SK-MEL-5 (cell line): ENCODE measurements at regions not wholly inside any gene's neighbourhood (a gene's known extent, or its start where the extent isn't known, plus 50 kb on each side); places are given as distances from the start of the nearest gene placed in this dataset.

Experiments
- DNase-seq: peaks from one replicate; pipeline ENCODE4 v3.0.0-alpha.2; 2016; ENCODE audit warnings: low read depth, low spot score
- in situ Hi-C: cut with HindIII; loops from 2 replicates; pipeline ENCODE4 v1.10.0; 2016; ENCODE audit warnings: low sequenced_read_pairs, high pct_unique_total_duplicates, low pct_unique_long_range_greater_than_20kb

DNA sequence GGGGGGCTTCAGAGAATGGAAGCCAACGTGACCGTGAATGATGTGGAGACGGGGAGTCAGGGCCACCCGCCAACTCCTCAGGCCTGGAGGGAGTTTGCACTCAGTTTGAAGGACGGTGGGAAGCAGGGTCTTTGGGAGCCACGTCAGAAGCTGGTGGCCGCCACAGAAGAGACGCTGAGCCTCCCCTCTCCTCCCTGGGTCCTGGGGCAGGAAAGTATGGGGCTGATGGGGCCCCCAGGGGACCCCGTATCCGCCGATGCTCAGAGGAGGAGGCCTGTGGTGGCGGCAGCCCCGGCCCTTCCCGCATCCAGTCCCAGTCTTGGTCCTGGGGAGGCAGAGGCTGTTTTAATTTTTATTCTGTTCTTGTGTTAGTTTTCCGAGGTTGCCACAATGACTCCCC is 188.6 kb upstream of the C1orf174 start:
- no peak for DNase-seq
- in situ Hi-C loops: no loop called here

DNA sequence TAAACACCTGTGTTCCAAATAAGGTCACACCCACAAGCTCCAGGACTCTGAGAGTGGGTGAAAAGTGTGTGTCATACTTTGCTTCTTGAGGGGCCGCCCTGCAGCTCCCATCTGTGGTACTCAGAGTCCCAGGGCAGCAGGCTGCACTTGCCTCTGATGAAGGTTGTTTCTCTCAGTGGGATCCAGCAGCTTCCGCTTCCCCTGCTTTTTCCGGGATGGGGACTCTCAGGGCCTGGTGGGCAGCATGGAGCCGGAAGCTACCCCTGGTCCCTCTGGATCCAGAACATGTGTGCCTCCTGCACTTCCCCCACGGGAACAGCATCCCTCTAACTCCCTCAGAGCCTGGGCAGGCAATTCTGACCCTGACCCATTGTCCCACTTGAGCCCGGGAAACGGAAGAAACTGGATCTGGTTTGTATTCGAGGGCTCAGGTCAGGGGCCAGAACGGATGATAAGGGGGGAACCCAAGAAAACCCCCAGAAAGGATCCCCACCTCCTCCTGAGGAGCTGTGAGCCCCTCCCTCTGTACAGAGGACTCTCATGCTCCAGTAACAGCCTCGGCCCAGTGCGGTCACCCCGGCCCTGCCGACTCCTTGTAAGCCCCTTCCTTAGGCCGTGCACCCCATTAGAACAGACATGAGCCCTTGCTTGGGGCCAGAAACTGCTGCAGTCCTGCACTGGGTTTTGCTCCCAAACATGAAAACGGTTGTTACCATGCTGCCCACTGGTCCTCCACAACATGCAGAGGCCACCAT is 189.5 kb upstream of the C1orf174 start:
- in situ Hi-C loops: no loop called here
- DNase-seq: no peak

DNA sequence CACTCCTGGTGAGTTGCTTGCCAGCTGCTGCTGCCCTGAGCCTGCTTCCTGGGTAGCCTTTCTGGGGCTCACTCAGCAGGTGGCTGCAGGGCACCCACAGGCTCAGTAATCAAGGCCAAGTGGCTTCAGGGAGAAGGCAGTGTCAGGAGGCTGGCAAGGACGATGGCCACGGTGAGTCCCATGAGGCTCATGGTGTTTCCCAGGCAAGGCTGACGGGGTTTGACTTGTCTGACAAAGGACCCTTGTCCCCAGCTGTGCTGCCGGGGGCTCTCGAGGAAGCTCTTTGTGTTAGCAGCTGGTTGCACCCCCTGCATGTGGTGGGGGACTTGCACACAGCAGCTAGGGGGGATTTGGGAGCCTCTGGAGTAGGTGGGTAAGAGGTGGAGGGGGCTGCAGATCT is 190.5 kb upstream of the C1orf174 start:
- DNase-seq: no peak
- in situ Hi-C loops: no loop called here

DNA sequence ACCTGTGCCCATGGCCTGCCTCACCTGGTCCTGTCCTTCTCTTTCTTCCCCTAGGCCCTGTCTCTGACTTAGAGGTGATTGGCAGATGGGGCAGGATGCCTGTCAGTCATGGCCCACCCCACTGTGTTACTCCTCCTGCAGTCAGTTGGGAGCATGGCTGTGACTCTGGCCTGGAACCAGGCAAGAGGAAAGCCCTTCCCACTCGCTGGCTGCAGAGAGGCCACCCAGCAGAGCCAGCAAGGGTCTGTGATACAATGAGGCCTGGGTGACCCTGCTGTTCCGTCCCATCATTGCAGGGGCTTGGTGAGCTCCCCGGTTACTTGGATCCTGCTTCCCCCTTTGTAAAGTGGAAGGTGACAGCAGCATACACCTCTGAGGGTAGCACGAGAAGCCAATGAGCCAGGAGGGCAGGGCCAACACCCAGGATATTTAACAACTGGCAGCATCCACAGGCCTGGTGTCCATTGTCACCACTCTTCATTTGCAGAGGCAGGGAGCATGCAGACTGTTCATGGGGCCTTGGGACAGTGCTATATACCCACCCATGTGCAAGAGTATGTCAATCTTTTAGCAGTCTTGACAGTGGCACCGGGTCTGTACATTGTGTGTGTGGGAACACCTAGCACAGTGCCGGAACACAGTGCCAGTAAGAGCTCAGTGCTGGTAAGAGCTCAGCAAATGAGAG is 191.0 kb upstream of the C1orf174 start:
- no peak for DNase-seq
- in situ Hi-C loops: no loop called here

DNA sequence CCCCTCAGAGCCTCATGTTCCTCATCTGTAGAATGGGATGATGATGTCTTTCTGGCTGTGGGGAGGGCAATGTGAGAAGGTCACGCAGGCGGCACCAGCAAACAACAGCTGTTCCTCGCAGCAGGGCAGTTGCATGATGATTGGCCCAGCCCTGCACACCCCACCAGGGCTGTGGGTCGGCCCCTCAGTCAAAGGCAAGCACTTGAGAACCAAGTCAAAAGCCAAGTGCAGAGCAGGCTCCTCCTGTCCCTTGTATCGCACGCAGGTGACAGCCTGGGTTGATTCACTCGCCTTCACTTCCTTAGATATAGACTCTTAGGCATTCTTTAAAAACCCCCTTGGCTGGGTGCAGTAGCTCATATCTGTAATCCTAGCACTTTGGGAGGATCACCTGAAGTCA is 191.9 kb upstream of the C1orf174 start:
- in situ Hi-C loops: no loop called here
- no peak for DNase-seq

DNA sequence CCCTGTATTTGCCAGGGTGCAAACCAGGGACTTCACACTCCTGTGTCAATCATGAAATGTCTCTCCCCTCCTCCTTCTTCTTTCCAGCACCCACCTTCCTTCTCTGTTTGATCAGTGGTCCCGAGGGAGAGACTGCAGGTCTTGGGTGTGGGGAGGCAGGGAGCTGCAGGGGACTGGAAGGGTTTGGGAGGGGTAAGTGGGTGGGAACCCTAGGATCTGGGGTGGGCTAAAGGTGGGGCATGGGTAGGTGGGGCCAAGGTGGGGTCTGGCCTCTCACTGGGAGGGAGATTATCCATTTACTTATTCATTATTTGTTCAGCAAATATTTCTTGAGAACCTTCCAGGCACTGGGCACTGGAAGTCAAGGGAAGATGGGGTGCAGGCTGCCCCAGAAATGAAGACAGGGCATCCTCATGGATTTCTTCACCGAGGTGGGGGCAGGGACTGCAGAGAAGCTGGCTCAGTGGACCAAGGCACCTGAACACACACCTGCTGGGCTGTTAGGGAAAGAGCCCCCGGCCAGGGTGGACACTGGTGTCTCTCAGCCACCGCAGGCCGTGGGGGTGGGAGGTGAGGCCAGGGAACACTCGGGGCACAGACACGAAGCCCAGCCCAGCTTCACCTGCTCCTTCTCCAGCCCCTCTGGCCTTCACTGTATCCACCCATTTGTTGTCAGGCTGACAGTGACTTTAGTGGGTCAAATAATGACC is 193.9 kb upstream of the C1orf174 start:
- no peak for DNase-seq
- in situ Hi-C loops: no loop called here

DNA sequence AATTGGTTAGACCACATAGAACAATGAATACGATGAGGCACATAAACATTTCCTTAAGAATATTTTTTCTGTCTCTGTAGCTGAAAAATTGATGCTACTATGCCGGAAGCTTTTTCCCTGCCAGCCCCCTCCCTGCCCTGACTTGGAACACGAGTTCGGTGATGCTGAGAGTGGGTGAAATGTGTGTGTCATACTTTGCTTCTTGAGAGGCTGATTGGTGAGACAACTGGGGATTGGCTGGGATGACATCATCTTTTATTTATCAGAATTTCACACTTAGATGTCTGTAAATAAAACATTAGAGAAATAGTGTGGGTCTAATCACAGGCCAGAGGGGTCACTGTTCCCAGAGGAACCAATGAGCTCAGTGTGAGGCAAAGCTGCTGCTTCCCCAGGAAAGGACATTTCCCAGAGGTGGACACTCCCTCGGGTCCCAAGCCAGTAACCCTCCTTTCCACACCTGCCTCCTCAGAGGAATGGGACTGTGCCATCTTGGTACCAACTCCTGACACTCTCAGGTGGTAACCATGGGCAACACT is 195.4 kb upstream of the C1orf174 start:
- DNase-seq: no peak
- in situ Hi-C loops: no loop called here

DNA sequence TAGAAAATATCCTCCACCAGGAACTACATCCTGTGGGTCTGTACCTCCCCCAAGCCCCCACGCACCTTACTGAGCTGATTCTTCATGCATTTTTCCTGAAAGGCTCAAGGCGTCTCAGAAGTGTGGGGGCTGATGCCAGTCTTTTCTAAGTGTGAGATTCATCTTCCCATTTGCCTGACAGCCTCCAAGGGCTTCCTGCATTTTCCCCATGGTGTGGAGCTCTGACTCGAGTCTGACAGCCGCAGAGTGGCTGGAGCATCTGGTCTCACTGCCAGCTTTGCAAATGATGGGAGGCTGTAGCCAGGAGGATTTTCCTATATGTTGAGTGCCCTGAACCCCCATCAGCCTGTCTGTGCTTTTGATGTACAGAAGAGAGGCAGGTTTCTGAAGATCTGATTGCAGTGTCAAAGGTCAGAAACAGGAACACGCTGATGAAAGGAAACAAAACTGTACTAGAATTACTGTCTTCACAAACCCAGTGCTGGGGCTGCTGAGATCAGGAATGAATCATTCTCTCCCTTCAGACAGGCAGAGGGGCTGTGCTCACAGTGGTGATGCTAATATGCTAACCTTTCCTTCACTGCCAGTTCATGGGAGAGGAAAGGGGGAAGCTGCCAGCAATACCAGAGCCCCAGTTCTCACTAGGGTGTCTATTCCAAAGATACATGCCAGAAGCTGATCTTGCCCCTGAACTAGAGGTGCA is 201.5 kb upstream of the C1orf174 start:
- in situ Hi-C loops: no loop called here
- no peak for DNase-seq

DNA sequence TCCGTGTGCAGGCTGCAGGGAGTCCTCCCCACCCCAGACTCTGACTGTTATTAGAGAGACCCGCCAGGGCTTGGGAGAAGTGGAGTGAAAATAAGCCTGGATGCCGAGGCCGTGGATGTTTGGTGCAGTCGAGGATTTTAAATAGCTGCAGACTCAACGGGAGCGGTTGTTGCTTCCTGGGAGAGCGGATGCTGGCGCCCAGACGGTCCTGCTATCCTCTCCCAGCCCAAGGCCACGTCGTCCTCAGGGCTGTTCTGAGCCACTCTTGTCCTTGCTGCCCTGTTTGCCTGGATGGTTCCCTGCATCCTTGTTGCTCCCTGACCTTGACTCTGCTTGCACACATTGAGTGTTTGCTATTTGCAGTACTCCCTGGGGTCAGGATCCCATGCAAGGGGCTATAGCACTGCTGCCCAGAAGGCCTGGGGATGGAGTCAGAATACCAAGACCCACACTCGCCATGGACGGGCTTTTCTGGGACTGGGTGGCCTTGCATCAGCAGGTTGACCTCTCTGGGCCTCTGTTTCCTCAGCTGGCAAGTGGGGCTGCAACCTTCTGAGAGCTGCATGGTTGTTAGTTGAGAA is 205.3 kb upstream of the C1orf174 start:
- DNase-seq: no peak
- in situ Hi-C loops: no loop called here

DNA sequence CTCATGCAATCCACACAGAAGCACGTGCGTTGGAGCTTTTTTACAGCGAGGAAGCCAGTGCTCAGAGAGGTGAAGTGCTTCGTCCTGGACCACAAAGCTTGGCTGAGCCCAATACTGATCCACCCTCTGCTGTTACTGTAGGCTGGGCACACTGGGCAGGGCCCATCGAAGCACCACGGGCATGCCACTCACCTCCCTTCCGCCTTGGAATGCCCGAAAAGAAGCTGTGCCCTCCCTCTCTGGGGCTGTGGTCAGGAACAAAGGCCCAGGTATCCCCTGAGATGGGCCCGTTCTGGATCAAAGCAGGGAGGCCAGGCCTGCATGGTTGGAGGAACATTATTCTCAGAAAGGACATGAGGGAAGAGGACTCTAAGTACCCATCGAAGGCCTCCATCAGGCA is 206.7 kb upstream of the C1orf174 start:
- DNase-seq: no peak
- in situ Hi-C loops: no loop called here

DNA sequence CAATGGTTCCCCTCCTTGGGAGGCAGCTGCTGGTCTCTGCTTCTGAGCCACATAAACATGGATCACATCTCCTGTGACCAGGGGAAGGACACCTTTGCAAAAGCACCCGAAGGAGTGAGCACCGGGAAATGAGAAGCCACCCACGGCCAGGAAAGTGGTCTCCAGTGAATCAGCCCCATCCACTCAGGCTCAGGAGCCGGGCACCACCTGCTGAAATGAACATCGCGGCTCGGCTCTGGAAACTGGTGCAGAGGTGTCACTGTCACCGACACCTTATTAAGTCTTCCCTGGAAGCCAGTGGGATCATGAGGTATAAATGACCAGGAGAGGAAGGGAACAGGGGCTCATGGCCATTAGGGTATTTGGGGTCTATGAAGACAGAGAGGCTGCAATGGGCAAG is 207.2 kb upstream of the C1orf174 start:
- no peak for DNase-seq

DNA sequence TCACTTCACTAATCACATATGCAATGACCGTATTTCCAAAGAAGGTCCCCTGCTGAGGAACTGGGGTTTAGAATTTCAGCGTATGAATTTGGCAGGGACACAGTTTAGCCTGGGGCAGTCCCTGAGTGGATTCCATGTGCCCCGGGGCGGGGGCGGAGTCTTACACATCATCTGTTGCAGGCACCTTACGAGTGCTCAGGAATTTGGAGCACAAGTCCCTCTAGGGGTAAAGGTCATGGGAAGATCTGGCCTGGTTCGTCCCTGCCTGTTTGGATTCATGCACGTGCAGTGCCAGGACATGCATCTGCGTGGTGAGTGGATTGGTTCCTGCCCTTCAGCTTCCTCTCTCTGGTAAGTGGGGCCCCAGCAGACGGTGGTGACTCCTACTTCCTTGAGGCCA is 208.3 kb upstream of the C1orf174 start:
- DNase-seq: no peak
- in situ Hi-C loops: no loop called here

More for the DNA sequence above, 207.2 kb upstream of the C1orf174 start:
- in situ Hi-C loops: no loop called here

DNA sequence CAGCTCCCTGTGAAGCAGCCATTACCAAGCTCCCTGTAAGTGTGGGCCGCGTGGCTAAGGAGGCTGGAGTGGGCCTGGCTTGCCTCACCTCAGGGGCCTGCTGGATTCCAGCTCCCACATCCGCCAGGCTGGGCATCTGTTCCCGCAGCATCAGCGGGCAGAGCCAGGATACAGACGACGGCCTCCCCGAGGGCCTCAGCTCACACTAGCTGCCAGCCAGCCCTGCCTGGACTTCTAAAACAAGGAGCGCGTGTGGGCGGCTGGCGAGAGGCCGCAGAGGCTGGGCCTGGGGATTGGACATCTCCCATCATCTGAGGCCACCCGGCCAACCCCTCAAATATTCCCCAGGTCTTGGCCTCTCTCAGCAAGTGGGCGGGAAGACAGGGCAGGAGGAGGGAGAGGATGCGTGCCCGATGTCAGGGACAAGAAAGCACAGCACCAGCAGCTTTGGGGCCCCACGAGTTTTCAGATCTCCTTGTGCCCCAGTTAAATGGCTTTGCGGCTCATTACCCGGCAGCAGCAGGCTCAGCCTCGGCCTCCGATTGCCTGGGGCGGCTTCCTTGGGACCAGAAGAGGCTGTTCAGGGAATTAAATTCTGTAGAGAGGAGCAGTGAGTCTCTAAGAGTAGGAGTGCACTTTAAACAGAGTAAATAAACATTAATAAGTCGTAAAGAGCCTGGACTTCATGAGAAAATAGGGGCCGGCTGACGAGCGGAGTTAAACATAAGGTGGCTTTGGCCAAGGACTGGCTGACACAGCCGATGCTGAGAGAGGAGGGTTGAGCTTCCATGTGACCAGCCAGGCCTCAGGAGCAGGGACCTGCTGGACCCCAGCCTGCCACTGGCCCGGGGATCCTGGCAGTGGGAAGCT is 208.9 kb upstream of the C1orf174 start:
- in situ Hi-C loops: no loop called here
- DNase-seq: no peak

DNA sequence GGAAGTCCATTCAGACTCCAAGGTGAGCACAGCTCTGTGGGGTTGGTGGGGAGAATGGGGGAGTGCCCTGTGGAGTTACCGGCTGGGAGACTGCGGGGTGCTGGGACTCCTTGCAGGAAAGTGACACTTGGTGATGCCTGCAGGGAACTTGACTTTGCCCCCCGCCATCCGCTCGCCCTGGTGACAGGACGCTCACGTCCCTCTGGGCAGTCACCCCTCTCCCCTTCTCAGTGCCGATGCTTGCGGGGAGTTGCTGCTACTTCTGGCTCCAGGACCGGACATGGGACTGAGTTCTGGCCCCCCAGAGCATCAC is 209.5 kb upstream of the C1orf174 start:
- no peak for DNase-seq
- in situ Hi-C loops: no loop called here

DNA sequence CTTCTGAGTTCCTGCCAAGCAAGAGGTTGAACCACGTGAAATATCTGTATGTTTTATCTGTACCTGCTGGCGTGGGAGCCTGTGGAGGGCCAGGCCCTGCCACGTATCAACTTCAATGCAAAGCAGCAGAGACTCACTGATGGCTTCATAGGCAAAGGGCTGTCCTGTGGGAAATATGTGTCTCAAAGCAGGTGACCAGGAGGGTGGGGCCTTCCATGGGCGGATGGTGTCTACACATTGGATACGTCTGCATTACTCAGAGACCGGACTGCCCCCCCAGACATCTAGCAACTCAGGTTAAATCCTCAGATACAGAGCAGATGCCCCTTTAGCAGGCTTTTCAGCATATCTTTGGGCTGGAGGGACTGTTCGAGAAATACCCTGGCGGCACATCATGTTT is 210.8 kb upstream of the C1orf174 start:
- no peak for DNase-seq
- in situ Hi-C loops: no loop called here

DNA sequence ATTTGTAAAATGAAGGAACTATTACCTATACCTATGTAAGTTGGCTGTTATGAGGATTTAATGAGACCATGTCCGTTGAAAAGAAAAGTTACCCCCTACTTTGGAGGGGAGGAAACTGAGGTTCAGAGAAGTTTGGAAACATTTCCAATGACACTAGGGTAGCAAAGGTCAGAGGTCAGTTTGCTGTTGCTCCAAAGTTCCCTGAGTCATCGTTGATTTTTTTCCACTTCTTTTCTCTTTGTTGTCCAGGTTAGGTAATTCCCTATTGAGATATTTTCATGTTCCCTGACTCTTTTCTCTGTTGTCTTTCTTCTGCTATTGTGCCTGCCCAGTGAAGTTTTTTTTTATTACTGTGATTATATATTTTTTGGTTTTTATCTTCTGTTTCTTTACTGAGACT is 213.8 kb upstream of the C1orf174 start:
- in situ Hi-C loops: no loop called here
- no peak for DNase-seq
